GM10248 (cell line): ENCODE measurements at regions not wholly inside any gene's neighbourhood (a gene's known extent, or its start where the extent isn't known, plus 50 kb on each side); places are given as distances from the start of the nearest gene placed in this dataset.

Experiments used
- CTCF ChIA-PET: fragments of 300-600 bp; sonication (Branson Sonifier 250); formaldehyde crosslinking; extraction: SDS; loops from one replicate; lab custom pipeline; 2021; ENCODE audit warnings: antibody characterized with exemption; lab: Yijun Ruan, JAX
- POLR2A ChIA-PET: fragments of 350-650 bp; sonication (Branson Sonifier 250); formaldehyde crosslinking; extraction: SDS; loops from one replicate; lab custom pipeline; 2020; ENCODE audit warnings: antibody characterized with exemption; lab: Yijun Ruan, JAX
- DNase-seq: peaks from one replicate; pipeline ENCODE4 v3.0.0; 2012; ENCODE audit errors: extremely low spot score
- TF ChIP-seq, protein P1 (sequence below): IDR thresholded peaks from 2 replicates; pipeline ENCODE4 v1.5.1; 2012; ENCODE audit warnings: mild to moderate bottlenecking, low read depth; ENCODE audit errors: extremely low read depth, missing control alignments, control extremely low read depth

DNA sequence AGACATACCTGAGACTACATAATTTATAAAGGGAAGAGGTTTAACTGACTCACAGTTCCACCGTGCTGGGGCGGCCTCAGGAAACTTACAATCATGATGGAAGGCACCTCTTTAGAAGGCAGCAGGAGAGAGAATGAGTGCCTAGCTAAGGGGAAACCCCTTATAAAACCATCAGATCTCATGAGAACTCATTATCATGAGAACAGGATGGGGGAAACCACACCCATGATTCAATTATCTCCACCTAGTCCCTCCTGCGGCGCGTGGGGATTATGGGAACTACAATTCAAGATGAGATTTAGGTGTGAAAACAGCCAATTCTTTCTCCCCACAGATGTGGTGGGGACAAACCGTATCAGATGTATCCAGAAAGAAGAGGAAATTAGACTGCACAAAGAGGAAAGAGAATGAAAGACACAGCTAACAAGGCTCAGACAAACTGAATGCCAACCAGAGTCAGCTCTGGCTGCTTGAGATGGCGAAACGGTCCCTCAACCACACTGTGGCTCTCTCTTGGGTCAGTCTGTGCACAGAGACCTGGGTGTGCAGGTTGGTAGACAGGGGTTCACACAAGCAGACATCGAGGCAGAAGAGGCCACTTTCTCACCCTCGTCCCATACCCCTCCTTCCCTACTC, 375.6 kb downstream of the SFMBT2 start:
- ChIA-PET POLR2A (no interaction called here), CTCF (no interaction called here)
- TF ChIP-seq, protein P1, sequence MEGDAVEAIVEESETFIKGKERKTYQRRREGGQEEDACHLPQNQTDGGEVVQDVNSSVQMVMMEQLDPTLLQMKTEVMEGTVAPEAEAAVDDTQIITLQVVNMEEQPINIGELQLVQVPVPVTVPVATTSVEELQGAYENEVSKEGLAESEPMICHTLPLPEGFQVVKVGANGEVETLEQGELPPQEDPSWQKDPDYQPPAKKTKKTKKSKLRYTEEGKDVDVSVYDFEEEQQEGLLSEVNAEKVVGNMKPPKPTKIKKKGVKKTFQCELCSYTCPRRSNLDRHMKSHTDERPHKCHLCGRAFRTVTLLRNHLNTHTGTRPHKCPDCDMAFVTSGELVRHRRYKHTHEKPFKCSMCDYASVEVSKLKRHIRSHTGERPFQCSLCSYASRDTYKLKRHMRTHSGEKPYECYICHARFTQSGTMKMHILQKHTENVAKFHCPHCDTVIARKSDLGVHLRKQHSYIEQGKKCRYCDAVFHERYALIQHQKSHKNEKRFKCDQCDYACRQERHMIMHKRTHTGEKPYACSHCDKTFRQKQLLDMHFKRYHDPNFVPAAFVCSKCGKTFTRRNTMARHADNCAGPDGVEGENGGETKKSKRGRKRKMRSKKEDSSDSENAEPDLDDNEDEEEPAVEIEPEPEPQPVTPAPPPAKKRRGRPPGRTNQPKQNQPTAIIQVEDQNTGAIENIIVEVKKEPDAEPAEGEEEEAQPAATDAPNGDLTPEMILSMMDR: no peak
- DNase-seq: no peak

DNA sequence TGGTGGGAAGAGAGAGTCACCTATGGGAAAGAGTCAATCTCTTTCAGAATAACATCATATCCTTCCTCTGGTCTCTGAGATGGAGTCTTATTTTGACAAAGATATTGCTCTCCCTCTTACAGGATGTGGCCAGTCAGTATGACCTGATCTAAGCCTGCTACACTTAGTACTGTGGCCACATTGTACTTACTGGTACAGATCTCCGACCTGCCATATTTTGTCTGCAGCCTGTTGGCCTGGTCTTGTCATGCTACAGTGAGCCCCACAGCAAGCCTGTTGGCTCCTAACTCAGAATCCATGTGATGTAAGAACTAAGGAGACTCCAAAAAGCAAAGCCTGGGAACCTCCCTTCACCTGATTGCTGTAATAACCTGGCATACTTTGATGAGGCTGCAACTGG, 377.8 kb downstream of the SFMBT2 start:
- TF ChIP-seq, protein P1: no peak
- POLR2A ChIA-PET: no interaction called here

DNA sequence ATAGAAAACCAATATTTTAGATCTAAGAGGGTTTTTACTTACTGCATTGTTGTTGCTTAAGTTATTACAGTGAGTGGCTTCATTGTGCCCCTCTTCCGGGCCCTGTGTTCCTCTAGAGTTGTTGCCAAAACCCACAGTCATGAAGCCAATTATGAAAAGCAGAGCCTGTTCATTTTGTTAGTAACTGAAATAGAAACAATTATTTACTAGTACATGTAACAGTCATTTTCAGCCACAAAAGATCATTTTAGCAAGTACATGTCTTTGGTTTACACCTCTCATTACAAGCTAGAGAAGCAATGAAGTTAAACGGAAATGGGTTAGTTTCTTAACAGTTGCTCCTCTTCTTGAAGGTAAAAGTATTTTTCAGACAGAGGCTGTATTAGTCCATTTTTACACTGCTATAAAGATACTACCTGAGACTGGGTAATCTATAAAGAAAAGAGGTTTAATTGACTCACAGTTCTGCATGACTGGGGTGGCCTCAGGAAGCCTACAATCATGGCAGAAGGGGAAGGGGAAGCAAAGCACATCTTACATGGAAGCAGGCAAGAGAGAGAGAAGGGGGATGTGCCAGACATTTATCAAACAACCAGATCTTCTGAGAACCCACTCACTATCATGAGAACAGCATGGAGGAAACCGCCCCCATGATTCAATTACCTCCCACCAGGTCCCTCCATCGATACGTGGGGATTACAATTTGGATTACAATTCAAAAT, 380.5 kb downstream of the SFMBT2 start:
- ChIA-PET POLR2A (no interaction called here), CTCF (no interaction called here)
- no peak for DNase-seq
- TF ChIP-seq, protein P1: no peak

More for the DNA sequence above, 377.8 kb downstream of the SFMBT2 start:
- CTCF ChIA-PET: interaction anchor here (1.0 kb wide), 1 partner anchor 9 kb away, joined by 3 read pairs; no protein-coding TSS in a partner anchor
- no peak for DNase-seq

DNA sequence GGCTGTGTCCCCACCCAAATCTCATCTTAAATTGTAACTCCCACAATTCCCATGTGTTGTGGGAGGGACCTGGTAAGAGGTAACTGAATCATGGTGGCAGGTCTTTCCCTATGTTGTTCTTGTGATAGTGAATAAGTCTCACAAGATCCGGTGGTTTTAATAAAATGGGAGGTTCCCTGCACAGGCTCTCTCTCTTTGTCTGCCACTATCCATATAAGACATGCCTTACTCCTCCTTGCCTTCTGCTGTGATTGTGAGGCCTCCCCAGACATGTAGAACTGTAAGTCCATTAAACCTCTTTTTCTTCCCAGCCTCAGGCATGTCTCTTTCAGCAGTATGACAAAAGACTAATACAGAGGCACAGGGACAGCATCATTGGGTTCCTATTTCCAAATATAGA, 381.2 kb downstream of the SFMBT2 start:
- TF ChIP-seq, protein P1: no peak
- ChIA-PET POLR2A (no interaction called here), CTCF (no interaction called here)
- DNase-seq: no peak

DNA sequence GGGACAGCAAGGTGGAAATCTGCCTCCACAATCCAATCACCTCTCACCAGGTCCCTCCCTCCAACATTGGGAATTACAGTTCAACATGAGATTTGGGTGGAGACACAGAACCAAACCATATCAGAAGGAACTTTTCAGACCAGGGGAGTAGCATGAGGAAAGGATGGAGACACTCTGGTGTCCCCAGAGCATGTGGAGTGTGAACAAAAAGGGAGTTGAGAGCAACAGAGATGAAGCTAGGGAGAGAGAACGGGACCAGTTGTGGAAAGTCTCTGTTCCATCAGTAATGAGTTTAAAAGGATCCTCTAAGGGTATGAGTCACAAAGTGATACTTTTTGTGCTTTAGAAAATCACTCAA, 382.0 kb downstream of the SFMBT2 start:
- TF ChIP-seq, protein P1: no peak
- DNase-seq: no peak
- POLR2A ChIA-PET: interaction anchor here (0.6 kb wide), 1 partner anchor 1511 kb away, joined by 3 read pairs; no protein-coding TSS in a partner anchor
- CTCF ChIA-PET: interaction anchor here (1.6 kb wide), 1 partner anchor 109 kb away, joined by 4 read pairs; no protein-coding TSS in a partner anchor

DNA sequence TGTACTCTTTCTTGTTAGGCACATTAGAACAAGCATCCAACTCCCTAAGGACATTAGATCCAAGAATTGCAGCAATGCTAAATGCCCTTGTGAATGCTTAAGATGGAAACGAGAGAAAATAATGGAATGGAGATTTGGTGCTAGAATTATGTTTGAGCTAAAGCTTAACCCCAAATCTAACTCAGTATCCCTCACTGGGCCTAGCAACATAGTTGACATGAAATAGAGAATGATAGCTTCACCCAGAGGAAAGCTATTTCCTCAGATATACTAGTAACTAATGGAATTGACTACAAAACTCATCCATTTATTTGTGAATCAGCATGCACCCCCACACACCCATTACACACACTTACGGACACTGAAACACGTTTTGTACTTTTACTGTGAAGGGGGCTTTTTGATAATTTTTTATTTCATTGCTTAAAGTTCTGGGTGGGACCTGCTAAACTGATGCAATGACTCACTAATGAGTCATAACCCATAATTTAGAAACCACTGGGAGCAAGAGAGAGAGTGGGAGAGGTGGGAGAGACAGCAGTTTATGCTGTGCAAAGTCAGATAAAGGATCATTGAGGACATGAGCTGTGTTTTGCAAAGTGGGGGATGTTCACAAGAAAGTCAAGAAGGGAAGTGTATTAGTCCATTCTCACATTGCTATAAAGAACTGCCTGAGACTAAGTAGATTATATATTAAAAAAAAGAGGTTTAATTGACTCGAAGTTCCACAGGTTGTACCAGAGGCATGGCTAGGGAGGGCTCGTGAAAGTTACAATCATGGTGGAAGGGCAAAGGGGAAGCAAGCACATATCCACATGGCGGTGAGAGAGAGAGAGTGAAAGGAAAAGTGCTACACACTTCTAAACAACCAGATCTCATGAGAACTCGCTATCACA, 382.7 kb downstream of the SFMBT2 start:
- ChIA-PET CTCF (interaction anchor here (1.6 kb wide), 1 partner anchor 109 kb away, joined by 4 read pairs; no protein-coding TSS in a partner anchor), POLR2A (interaction anchor here (0.6 kb wide), 1 partner anchor 72 kb away, joined by 5 read pairs; no protein-coding TSS in a partner anchor)
- no peak for DNase-seq
- TF ChIP-seq, protein P1: no peak
